Peyer's patch (tissue), 4 donors: ENCODE measurements at regions not wholly inside any gene's neighbourhood (a gene's known extent, or its start where the extent isn't known, plus 50 kb on each side); places are given as distances from the start of the nearest gene placed in this dataset.

ENCODE experiments used
- DNase-seq, 3 donors: peaks; one replicate each; pipeline ENCODE4 v3.0.0-alpha.2; 2017 to 2019
- H3K27ac ChIP-seq, 4 donors: fragments of 200-600 bp; sonication (generic); one replicate each; pipeline ENCODE4 v1.5.1; 2016 to 2019
- H3K27me3 ChIP-seq, 2 donors: fragments of 200-600 bp; sonication (generic); one replicate each; pipeline ENCODE4 v1.5.1; 2019
- H3K36me3 ChIP-seq, 3 donors: fragments of 200-600 bp; sonication (generic); one replicate each; pipeline ENCODE4 v1.5.1; 2016 to 2019
- H3K4me1 ChIP-seq, 4 donors: fragments of 200-600 bp; sonication (generic); one replicate each; pipeline ENCODE4 v1.5.1; 2016 to 2019
- H3K4me3 ChIP-seq, 4 donors: fragments of 200-600 bp; sonication (generic); 1 replicate in 3 of 4; 2 replicates in 1 of 4; pipeline ENCODE4 v1.5.1; 2016 to 2019; ENCODE audit warnings: mild to moderate bottlenecking in 1 of 4
- H3K9me3 ChIP-seq, 4 donors: fragments of 200-600 bp; sonication (generic); one replicate each; pipeline ENCODE4 v1.5.1; 2016 to 2019; ENCODE audit warnings: mild to moderate bottlenecking in 1 of 4
- POLR2A ChIP-seq, 2 donors: fragments of 450-650 bp; IDR thresholded peaks; one replicate each; pipeline ENCODE4 v1.5.1; 2017; ENCODE audit warnings: antibody characterized with exemption in 2 of 2, mild to moderate bottlenecking in 2 of 2, moderate library complexity in 2 of 2
- TF ChIP-seq, protein P1 (sequence below), 6 experiments: fragments of 450-650 bp in 4 of 6; fragments of 200-600 bp in 2 of 6; sonication (generic) in 1 of 6; IDR thresholded peaks; one replicate each; pipeline ENCODE4 v1.5.1; 2017 to 2019; ENCODE audit warnings: antibody characterized with exemption in 6 of 6, mild to moderate bottlenecking in 3 of 6, moderate library complexity in 1 of 6

DNA sequence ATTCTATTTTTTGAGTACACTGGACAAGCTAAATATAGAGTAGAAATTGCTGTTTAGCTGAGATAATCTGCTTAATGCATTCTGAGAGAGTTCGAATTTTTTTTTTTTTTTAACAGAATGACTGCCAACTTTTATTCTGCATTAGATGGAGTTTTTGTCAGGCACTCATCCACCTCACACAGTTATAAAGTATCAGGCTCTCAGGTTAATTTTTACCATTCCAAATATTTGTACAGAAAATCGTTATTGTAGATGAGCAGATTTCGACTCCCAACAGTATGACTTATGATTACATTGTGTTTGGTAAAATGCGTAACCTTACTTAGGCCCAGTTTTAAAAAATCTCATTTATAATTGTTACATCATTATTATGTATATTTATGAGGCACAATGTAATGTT lies 1731.0 kb downstream of the GRIK2 start:
- Histone ChIP-seq H3K27ac (no peak overlapping the region), H3K27me3 (no peaks in the 10 kb centered on the region), H3K4me1 (no peaks in the 10 kb centered on the region), H3K36me3 (no peaks in the 10 kb centered on the region), H3K4me3 (no peak overlapping the region), H3K9me3 (no peaks in the 10 kb centered on the region)
- DNase-seq = no peak
- TF ChIP-seq POLR2A (IDR thresholded peaks at IDR 0.05) = no peak
- TF ChIP-seq, protein P1, sequence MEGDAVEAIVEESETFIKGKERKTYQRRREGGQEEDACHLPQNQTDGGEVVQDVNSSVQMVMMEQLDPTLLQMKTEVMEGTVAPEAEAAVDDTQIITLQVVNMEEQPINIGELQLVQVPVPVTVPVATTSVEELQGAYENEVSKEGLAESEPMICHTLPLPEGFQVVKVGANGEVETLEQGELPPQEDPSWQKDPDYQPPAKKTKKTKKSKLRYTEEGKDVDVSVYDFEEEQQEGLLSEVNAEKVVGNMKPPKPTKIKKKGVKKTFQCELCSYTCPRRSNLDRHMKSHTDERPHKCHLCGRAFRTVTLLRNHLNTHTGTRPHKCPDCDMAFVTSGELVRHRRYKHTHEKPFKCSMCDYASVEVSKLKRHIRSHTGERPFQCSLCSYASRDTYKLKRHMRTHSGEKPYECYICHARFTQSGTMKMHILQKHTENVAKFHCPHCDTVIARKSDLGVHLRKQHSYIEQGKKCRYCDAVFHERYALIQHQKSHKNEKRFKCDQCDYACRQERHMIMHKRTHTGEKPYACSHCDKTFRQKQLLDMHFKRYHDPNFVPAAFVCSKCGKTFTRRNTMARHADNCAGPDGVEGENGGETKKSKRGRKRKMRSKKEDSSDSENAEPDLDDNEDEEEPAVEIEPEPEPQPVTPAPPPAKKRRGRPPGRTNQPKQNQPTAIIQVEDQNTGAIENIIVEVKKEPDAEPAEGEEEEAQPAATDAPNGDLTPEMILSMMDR (IDR thresholded peaks at IDR 0.05) = no peak

DNA sequence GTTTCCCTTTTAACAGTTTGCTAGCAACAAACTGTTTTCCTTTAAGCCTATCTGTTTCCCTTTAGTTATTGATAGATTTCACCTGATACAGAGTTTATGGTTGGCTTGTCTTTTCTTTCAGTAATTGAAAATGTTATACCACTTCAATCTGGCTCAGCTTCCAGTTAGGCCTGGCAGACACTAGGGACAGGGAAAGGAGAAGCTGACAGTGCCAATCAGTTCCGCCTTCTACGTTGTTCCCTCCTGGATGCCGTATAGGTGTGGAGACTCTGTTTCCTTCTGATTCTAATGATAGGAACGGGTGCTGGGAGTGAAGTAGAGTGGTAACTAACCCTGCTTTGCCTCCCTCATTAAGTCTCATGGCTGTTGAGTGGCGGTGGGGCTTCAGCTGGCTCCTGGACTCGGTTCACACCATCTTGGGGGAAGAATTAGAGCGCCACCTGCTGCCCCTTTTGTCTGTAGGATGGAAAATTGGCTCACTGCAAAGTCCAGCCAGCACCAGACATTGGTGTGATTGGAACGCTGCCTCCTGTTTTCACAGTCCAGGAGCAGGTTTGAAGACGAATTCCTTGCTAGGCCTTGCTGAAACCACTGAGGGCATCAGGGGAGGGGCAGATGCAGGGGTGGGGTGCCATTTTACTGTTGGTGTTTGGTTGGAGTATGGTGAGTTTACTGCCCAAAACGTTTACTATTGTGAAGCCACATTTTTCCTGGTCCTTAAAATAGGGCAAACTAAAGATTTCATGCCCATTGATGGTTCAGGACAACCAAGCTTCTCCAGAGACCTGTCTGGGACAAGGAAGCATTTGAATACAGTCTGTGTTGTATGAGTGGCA lies 1729.5 kb downstream of the GRIK2 start:
- Histone ChIP-seq H3K4me3 (no peak overlapping the region), H3K4me1 (no peaks in the 10 kb centered on the region), H3K9me3 (no peaks in the 10 kb centered on the region), H3K36me3 (no peaks in the 10 kb centered on the region), H3K27ac (no peak overlapping the region), H3K27me3 (no peaks in the 10 kb centered on the region)
- no peak for TF ChIP-seq POLR2A (IDR thresholded peaks at IDR 0.05)
- DNase-seq = peak in 1 of 3 donors; percentile 50

DNA sequence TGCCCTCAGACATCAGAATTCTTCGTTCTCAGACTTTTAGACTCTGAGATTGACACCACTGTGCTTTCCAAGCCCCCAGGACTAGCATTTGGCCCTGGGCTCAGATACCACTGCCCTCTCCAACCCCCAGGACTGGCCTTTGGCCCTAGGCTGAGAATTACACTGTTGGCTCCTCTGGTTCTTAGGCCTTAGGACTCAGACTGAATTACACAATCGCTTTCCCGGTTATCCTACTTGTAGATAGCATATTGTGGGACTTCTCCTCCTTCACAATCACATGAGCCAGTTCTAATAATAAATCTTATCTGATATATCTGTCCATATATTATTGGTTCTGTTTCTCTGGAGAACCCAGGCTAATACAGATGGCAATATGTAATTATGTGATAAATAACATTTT lies 1725.5 kb downstream of the GRIK2 start:
- Histone ChIP-seq H3K36me3 (no peaks in the 10 kb centered on the region), H3K9me3 (no peaks in the 10 kb centered on the region), H3K27ac (no peak overlapping the region), H3K4me1 (no peaks in the 10 kb centered on the region), H3K4me3 (no peak overlapping the region), H3K27me3 (no peaks in the 10 kb centered on the region)
- DNase-seq = no peak
- TF ChIP-seq, protein P1 (IDR thresholded peaks at IDR 0.05) = no peak
- TF ChIP-seq POLR2A (IDR thresholded peaks at IDR 0.05) = no peak

DNA sequence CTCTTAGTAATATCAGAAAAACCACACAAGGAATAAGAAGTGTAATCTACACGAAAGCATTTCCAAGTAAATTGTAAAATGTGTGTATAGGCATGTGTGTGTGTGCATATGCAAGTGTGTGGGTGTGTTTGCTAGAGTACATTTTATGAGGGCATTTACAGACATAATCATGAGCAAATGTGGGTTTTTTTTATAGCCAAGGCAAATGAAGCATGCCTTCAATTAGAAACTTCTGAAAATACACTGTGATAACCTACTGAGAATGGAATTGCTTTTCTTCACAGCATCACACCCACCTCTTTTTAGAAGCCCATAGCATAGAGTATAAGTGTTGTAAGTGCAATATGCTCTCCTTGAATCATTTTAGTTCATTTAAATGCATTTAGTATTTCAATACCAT lies 1721.1 kb downstream of the GRIK2 start:
- H3K36me3 ChIP-seq = no peaks in the 10 kb centered on the region
- no peaks in the 10 kb centered on the region for H3K9me3 ChIP-seq
- no peaks in the 10 kb centered on the region for H3K27me3 ChIP-seq
- no peak overlapping the region for H3K4me3 ChIP-seq
- TF ChIP-seq POLR2A (IDR thresholded peaks at IDR 0.05) = no peak
- TF ChIP-seq, protein P1 (IDR thresholded peaks at IDR 0.05) = no peak
- no peak for DNase-seq
- H3K4me1 ChIP-seq = no peaks in the 10 kb centered on the region
- no peak overlapping the region for H3K27ac ChIP-seq

DNA sequence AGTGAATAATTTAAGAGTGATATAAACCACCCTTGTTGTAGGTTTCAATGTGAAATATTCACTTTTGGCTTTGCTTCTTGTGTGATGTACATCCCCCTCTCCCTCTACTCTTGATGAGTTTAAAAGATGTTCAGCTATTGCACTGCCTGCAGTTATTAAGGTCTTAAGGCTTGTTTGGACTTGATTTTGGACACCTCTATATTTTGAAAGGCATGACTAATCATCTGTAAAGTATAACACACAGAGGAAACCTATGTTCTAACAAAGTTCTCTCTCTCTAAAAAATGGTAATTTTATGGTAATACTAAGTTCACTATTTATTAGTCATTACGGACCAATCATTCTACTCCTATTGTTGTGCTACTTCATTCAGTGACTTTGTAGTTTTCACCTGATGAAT lies 1719.9 kb downstream of the GRIK2 start:
- H3K27me3 ChIP-seq = no peaks in the 10 kb centered on the region
- no peak for DNase-seq
- no peak overlapping the region for H3K27ac ChIP-seq

DNA sequence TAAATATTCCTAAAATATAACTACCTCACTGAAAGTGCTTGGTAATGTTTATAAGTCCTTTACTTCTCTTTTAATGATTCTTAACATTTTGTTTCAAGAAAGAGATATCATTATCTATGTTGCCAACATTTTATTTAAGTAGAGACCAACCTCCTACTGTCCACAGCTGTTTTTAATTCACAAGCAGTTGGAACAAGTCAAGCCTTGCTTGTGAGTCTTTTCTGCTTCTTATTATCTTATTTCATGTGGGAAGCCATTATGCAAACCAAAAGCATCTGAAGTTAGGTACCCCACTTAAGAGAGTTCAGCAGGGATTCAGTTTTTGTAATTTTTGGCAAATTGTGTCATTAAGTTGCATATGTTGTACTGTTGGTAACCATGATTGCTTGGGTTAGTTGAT lies 1714.5 kb downstream of the GRIK2 start:
- TF ChIP-seq POLR2A (IDR thresholded peaks at IDR 0.05) = no peak
- TF ChIP-seq, protein P1 (IDR thresholded peaks at IDR 0.05) = no peak
- no peaks in the 10 kb centered on the region for H3K27me3 ChIP-seq
- H3K27ac ChIP-seq = no peak overlapping the region
- no peak for DNase-seq
- no peaks in the 10 kb centered on the region for H3K4me1 ChIP-seq
- no peaks in the 10 kb centered on the region for H3K36me3 ChIP-seq
- H3K4me3 ChIP-seq = no peak overlapping the region
- H3K9me3 ChIP-seq = no peaks in the 10 kb centered on the region

More for the DNA sequence above, 1719.9 kb downstream of the GRIK2 start:
- H3K4me3 ChIP-seq = no peak overlapping the region
- H3K9me3 ChIP-seq = no peaks in the 10 kb centered on the region
- no peaks in the 10 kb centered on the region for H3K36me3 ChIP-seq
- H3K4me1 ChIP-seq = no peaks in the 10 kb centered on the region
- no peak for TF ChIP-seq POLR2A (IDR thresholded peaks at IDR 0.05)
- TF ChIP-seq, protein P1 (IDR thresholded peaks at IDR 0.05) = no peak
